SK-N-SH (cell line): ENCODE measurements at regions not wholly inside any gene's neighbourhood (a gene's known extent, or its start where the extent isn't known, plus 50 kb on each side); places are given as distances from the start of the nearest gene placed in this dataset.
"Not testable (repeated sequence)": the region's sequence is repeated elsewhere in the genome, so short reads cannot be mapped to it uniquely, and the experiment has no call there.

Source experiments
- CTCF ChIA-PET: fragments of 300-600, 350-600 bp; formaldehyde crosslinking; extraction: SDS; loops from one replicate; lab custom pipeline; 2021; lab: Yijun Ruan, JAX
- POLR2A ChIA-PET: fragments of 350-600 bp; sonication (Branson Sonifier 250); formaldehyde crosslinking; extraction: SDS; loops from one replicate; lab custom pipeline; 2020; ENCODE audit warnings: antibody characterized with exemption, inconsistent platforms; lab: Yijun Ruan, JAX
- DNase-seq: peaks from one replicate; pipeline ENCODE4 v3.0.0; 2012
- H2AFZ ChIP-seq: fragments of 200-600 bp; sonication (generic); 2 replicates; pipeline ENCODE4 v1.8.1; 2016; ENCODE audit warnings: antibody characterized with exemption, mild to moderate bottlenecking, low read depth
- H3F3A ChIP-seq: fragments of 200-600 bp; sonication (generic); replicated peaks from 2 replicates; pipeline ENCODE3; 2016; ENCODE audit warnings: antibody characterized with exemption, mild to moderate bottlenecking; ENCODE audit not compliant: insufficient read depth
- H3K27ac ChIP-seq, 2 experiments: fragments of 200-500 bp in 1 of 2; fragments of 200-600 bp in 1 of 2; sonication (Bioruptor generic) in 1 of 2; sonication (generic), shearing (Covaris generic) in 1 of 2; 2 replicates each; pipeline versions ENCODE4 v1.5.1 to v1.6.1; 2014 to 2016; ENCODE audit warnings: low read depth in 2 of 2, inconsistent platforms in 1 of 2, low read length in 1 of 2, mild to moderate bottlenecking in 1 of 2, mixed read lengths in 1 of 2
- H3K27me3 ChIP-seq: fragments of 200-600 bp; sonication (generic), shearing (Covaris generic); 2 replicates; pipeline ENCODE4 v1.6.1; 2016; ENCODE audit warnings: mixed run types; ENCODE audit not compliant: insufficient read depth
- H3K36me3 ChIP-seq, 2 experiments: fragments of 200-500 bp in 1 of 2; fragments of 200-600 bp in 1 of 2; sonication (Bioruptor generic) in 1 of 2; sonication (generic) in 1 of 2; replicated peaks in 1 of 2; 2 replicates each; pipeline versions ENCODE3 to v1.5.1; 2014 to 2016; ENCODE audit warnings: low read length in 1 of 2, mild to moderate bottlenecking in 1 of 2; ENCODE audit not compliant: insufficient read depth in 2 of 2, control insufficient read depth in 1 of 2
- H3K4me1 ChIP-seq, 2 experiments: fragments of 200-500 bp in 1 of 2; fragments of 200-600 bp in 1 of 2; sonication (Bioruptor generic) in 1 of 2; sonication (generic), shearing (Covaris generic) in 1 of 2; 2 replicates each; pipeline versions ENCODE4 v1.5.1 to v1.6.1; 2014 to 2016; ENCODE audit warnings: low read depth in 1 of 2, low read length in 1 of 2, mixed run types in 1 of 2; ENCODE audit not compliant: insufficient read depth in 2 of 2, control insufficient read depth in 1 of 2
- H3K4me2 ChIP-seq: fragments of 200-600 bp; sonication (generic), shearing (Covaris generic); 2 replicates; pipeline ENCODE4 v1.6.1; 2017; ENCODE audit warnings: mixed run types
- H3K4me3 ChIP-seq, 2 experiments: fragments of 200-500 bp in 1 of 2; fragments of 200-600 bp in 1 of 2; sonication (Bioruptor generic) in 1 of 2; sonication (generic), shearing (Covaris generic) in 1 of 2; 2 replicates each; pipeline versions ENCODE4 v1.5.1 to v1.8.1; 2014 to 2016; ENCODE audit warnings: low read depth in 2 of 2, inconsistent platforms in 1 of 2, low read length in 1 of 2, mild to moderate bottlenecking in 1 of 2, mixed read lengths in 1 of 2, moderate library complexity in 1 of 2
- H3K79me2 ChIP-seq: fragments of 200-600 bp; sonication (generic); 2 replicates; pipeline ENCODE4 v1.8.1; 2017; ENCODE audit warnings: mild to moderate bottlenecking; ENCODE audit not compliant: insufficient read depth
- H3K9ac ChIP-seq: fragments of 200-600 bp; sonication (generic); 2 replicates; pipeline ENCODE4 v1.6.1; 2017; ENCODE audit warnings: mixed run types
- H3K9me2 ChIP-seq: fragments of 200-600 bp; sonication (generic); 2 replicates; pipeline ENCODE4 v1.6.1; 2017; ENCODE audit warnings: mixed run types
- H3K9me3 ChIP-seq: fragments of 200-600 bp; sonication (generic); 2 replicates; pipeline ENCODE4 v1.6.1; 2017; ENCODE audit warnings: mixed run types, mild to moderate bottlenecking, moderate library complexity
- H4K20me1 ChIP-seq: fragments of 200-600 bp; sonication (generic); 2 replicates; pipeline ENCODE4 v1.6.1; 2017; ENCODE audit warnings: mild to moderate bottlenecking, mixed run types; ENCODE audit not compliant: insufficient read depth
- WGBS: methylation state at CpG from one replicate; pipeline ENCODE4 v1.1.6; 2017; ENCODE audit warnings: low lambda C conversion rate; 5-methylcytosine and 5-hydroxymethylcytosine counted together

DNA sequence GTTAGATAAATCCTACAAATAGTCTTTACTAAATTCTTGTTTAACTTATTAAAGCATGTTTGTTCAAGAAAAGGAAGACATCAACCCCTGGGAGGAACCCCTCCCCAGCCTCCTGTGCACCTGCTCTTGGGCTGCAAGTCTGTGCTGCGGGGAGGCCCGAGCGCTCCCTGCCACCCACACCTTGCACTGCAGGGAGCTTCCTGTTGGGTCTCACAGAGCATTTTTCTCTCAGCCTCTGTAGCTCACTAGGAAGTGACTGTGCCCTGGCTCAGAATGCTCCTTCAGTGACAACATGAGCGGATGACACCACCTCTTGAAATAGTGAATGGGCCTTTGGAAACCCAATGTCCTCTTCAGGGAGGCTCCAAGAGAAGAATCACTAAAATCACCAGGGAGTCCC, 81.1 kb downstream of the OR4M2 start:
- H3K9ac ChIP-seq, H3K9me2 ChIP-seq, H3K27ac ChIP-seq, CTCF ChIA-PET, H3K36me3 ChIP-seq, H4K20me1 ChIP-seq, DNase-seq, H2AFZ ChIP-seq, H3K4me2 ChIP-seq, POLR2A ChIA-PET, H3K4me1 ChIP-seq, H3F3A ChIP-seq, H3K9me3 ChIP-seq, H3K27me3 ChIP-seq, H3K4me3 ChIP-seq, H3K79me2 ChIP-seq: not testable (repeated sequence)
- no CpG with 5 or more reads among the region's 4 CpGs for WGBS

GRCh38 chr15:22163715-22164114, 83.4 kb downstream of the OR4M2 start:
- H4K20me1 ChIP-seq, H3K4me1 ChIP-seq, H3K9me3 ChIP-seq, H3K79me2 ChIP-seq, H3K4me2 ChIP-seq, CTCF ChIA-PET, H3K27ac ChIP-seq, H3F3A ChIP-seq, H3K36me3 ChIP-seq, DNase-seq, H3K4me3 ChIP-seq, H3K9me2 ChIP-seq, H3K9ac ChIP-seq, POLR2A ChIA-PET, H3K27me3 ChIP-seq, H2AFZ ChIP-seq: not testable (repeated sequence)
- no CpG with 5 or more reads among the region's 5 CpGs for WGBS

DNA sequence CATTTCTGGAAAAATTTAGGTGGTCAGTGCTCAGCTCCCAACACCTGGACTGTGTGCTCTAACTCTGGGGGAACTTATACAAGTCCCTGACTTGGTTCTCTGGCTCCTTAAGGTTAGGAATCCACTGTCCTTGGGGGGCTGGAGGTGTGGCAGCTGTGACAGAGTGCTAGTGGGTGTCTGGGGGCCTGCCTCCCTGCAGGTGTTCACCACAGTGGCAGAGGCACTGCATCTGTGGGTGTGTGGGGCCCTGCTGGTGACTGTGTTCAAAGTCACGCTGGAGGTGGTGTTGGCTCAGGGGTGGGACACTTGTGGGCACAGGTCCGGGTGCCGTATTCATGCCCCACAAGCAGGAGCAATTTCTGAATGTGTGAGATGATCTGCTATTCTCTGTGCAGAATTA, 87.2 kb downstream of the OR4M2 start:
- H3K9me3 ChIP-seq, H3K79me2 ChIP-seq, H3K4me1 ChIP-seq, POLR2A ChIA-PET, H4K20me1 ChIP-seq, H3K4me2 ChIP-seq, H3K9me2 ChIP-seq, H3K36me3 ChIP-seq, H3K27ac ChIP-seq, H3K27me3 ChIP-seq, DNase-seq, H3K4me3 ChIP-seq, H2AFZ ChIP-seq, CTCF ChIA-PET, H3K9ac ChIP-seq, H3F3A ChIP-seq: not testable (repeated sequence)
- WGBS: no CpG with 5 or more reads among the region's 3 CpGs

DNA sequence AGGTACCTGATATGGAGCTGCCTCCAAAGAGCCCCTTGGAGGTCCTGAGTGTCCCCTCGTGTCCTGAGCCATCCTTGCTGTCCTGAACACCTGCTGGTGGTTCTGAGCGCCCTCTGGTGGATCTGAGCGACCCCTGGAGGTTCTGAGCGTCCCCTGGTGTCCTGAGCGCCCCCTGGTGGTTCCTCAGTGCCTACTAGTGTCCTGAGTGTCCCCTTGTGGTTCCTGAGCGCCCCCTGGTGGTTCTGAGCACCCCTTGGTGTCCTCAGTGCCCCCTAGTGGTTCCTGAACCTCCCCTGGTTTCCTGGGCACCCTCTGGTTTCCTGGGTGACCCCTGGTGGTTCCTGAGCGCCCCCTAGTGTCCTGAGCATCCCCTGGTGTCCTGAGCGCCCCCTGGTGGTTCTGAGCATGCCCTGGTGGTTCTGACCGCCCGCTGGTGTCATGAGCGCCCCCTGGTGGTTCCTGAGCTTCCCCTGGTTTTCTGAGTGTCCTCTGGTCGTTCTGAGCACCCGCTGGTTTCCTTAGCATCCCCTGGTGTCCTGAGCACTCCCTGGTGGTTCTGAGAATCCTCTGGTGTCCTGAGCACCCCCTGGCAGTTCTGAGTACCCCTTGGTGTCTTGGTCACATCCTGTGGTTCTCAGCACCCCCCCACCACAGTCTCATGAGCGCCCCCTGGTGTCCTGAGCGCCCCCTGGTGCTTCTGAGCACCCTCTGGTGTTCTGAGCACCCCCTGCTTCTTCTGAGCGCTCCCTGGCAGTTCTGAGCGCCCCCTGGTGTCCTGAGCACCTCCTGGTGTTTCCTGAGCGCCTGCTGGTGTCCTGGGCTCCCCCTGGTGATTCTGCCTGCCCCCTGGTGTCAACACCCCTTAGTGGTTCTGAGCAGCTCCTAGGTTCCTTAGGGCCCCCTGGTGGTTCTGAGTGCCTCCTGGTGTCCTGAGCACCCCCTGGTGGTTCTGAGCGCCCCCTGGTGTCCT, 93.0 kb downstream of the OR4M2 start:
- DNase-seq, H3F3A ChIP-seq, H3K4me2 ChIP-seq, H3K9ac ChIP-seq, H3K79me2 ChIP-seq, H3K4me3 ChIP-seq, CTCF ChIA-PET, H3K9me2 ChIP-seq, POLR2A ChIA-PET, H3K4me1 ChIP-seq, H2AFZ ChIP-seq, H4K20me1 ChIP-seq, H3K9me3 ChIP-seq, H3K36me3 ChIP-seq, H3K27ac ChIP-seq, H3K27me3 ChIP-seq: not testable (repeated sequence)
- WGBS: no CpG with 5 or more reads among the region's 19 CpGs

DNA sequence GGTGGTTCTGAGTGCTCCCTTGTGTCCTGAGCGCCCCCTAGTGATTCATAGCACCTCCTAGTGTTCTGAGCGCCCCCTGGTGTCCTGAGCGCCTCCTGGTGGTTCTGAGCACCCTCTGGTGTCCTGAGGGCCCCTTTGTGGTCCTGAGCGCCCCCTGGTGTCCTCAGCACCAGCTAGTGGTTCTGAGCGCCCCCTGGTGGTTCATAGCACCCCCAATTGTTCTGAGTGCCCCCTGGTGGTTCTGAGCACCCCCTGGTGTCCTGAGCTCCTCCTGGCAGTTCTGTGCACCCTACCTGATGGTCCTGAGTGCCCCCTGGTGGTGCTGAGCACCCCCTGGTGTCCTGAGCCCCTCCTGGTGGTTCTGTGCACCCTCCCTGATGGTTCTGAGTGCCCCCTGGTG, 93.8 kb downstream of the OR4M2 start:
- H3K4me1 ChIP-seq, H2AFZ ChIP-seq, H3K9ac ChIP-seq, H3K27ac ChIP-seq, H3F3A ChIP-seq, DNase-seq, H3K27me3 ChIP-seq, H3K79me2 ChIP-seq, H3K36me3 ChIP-seq, CTCF ChIA-PET, H3K4me3 ChIP-seq, H3K9me3 ChIP-seq, H3K4me2 ChIP-seq, H4K20me1 ChIP-seq, POLR2A ChIA-PET, H3K9me2 ChIP-seq: not testable (repeated sequence)
- WGBS: no CpG with 5 or more reads among the region's 5 CpGs

- POLR2A ChIA-PET, DNase-seq, H3K4me3 ChIP-seq: not testable (repeated sequence)
These were observed 97.6 kb downstream of the OR4M2 start for GRCh38 chr15:22177965-22178364.

More at GRCh38 chr15:22177965-22178364, 97.6 kb downstream of the OR4M2 start:
- H3K79me2 ChIP-seq, H3K4me2 ChIP-seq, H2AFZ ChIP-seq, H3K27me3 ChIP-seq, H4K20me1 ChIP-seq, H3K4me1 ChIP-seq, H3K27ac ChIP-seq, H3K9ac ChIP-seq, H3K9me3 ChIP-seq, CTCF ChIA-PET, H3K9me2 ChIP-seq, H3F3A ChIP-seq, H3K36me3 ChIP-seq: not testable (repeated sequence)
- WGBS: no CpG with 5 or more reads among the region's 7 CpGs
